ENCODE measurements at regions not wholly inside any gene's neighbourhood (a gene's known extent, or its start where the extent isn't known, plus 50 kb on each side); places are given as distances from the start of the nearest gene placed in this dataset.

- DNase-seq (ENCODE audit: low read depth), result no peak
Observed at GRCh38 chr4:180811556-180811955, 1431.6 kb upstream of the TENM3 start.

- DNase-seq (ENCODE audit: low read depth), result no peak
Observed at GRCh38 chr4:180812783-180813182, 1430.4 kb upstream of the TENM3 start.

GRCh38 chr4:180814875-180815417, 1428.3 kb upstream of the TENM3 start:
- no peak for DNase-seq (ENCODE audit: low read depth)

GRCh38 chr4:180817529-180817928, 1425.7 kb upstream of the TENM3 start:
- DNase-seq (ENCODE audit: low read depth), result no peak

GRCh38 chr4:180823108-180823507, 1420.1 kb upstream of the TENM3 start:
- no peak for DNase-seq (ENCODE audit: low read depth)

- no peak for DNase-seq (ENCODE audit: low read depth)
Observed at GRCh38 chr4:180827232-180828009, 1415.8 kb upstream of the TENM3 start.

GRCh38 chr4:180828455-180829018, 1414.7 kb upstream of the TENM3 start:
- no peak for DNase-seq (ENCODE audit: low read depth)

- DNase-seq (ENCODE audit: low read depth), result no peak
Observed at GRCh38 chr4:180832073-180832472, 1411.1 kb upstream of the TENM3 start.

- DNase-seq (ENCODE audit: low read depth), result no peak
Observed at GRCh38 chr4:180840142-180840541, 1403.1 kb upstream of the TENM3 start.

- no peak for DNase-seq (ENCODE audit: low read depth)
Observed at GRCh38 chr4:180850318-180850940, 1392.8 kb upstream of the TENM3 start.

GRCh38 chr4:180852738-180853137, 1390.5 kb upstream of the TENM3 start:
- no peak for DNase-seq (ENCODE audit: low read depth)

- no peak for DNase-seq (ENCODE audit: low read depth)
Observed at GRCh38 chr4:180855184-180855583, 1388.0 kb upstream of the TENM3 start.

- no peak for DNase-seq (ENCODE audit: low read depth)
Observed at GRCh38 chr4:180860089-180860720, 1383.0 kb upstream of the TENM3 start.

- DNase-seq (ENCODE audit: low read depth), result no peak
Observed at GRCh38 chr4:180861651-180862050, 1381.6 kb upstream of the TENM3 start.

- no peak for DNase-seq (ENCODE audit: low read depth)
Observed at GRCh38 chr4:180866933-180867643, 1376.1 kb upstream of the TENM3 start.

GRCh38 chr4:180870623-180871022, 1372.6 kb upstream of the TENM3 start:
- DNase-seq (ENCODE audit: low read depth), result no peak

GRCh38 chr4:180898305-180898704, 1344.9 kb upstream of the TENM3 start:
- DNase-seq (ENCODE audit: low read depth), result no peak

- DNase-seq (ENCODE audit: low read depth), result no peak
Observed at GRCh38 chr4:180900781-180901180, 1342.4 kb upstream of the TENM3 start.

- DNase-seq (ENCODE audit: low read depth), result no peak
Observed at GRCh38 chr4:180909279-180909678, 1333.9 kb upstream of the TENM3 start.

- DNase-seq (ENCODE audit: low read depth), result no peak
Observed at GRCh38 chr4:180913750-180914149, 1329.5 kb upstream of the TENM3 start.

GRCh38 chr4:180923486-180923885, 1319.7 kb upstream of the TENM3 start:
- no peak for DNase-seq (ENCODE audit: low read depth)

GRCh38 chr4:180925805-180926204, 1317.4 kb upstream of the TENM3 start:
- DNase-seq (ENCODE audit: low read depth), result no peak
